ENCODE measurements at regions not wholly inside any gene's neighbourhood (a gene's known extent, or its start where the extent isn't known, plus 50 kb on each side); places are given as distances from the start of the nearest gene placed in this dataset.

GRCh38 chr13:108006619-108007018 lies 208.7 kb downstream of the LIG4 start:
- no peak for DNase-seq (ENCODE audit: low read depth in 2 of 2, low spot score in 1 of 2)

DNA sequence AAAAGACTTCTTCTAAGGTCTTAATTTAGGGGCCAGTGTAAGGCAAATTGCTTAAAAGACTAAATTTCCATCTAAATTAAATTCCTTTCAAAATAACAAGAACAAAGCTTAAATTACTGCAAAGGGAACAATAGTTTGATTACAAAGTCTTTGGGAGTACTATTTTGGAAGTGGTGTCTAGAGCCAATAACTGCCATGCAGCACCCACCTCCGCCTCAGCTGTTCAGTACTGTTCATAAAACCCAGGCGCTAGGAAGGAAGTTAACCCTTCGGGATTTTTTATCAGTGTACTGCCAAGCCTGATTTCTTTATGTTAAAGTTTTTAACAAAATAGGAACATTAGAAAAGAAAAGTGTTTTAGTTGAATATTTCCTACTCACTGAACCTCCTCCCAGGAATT lies 210.1 kb downstream of the LIG4 start:
- no peak for DNase-seq (ENCODE audit: low read depth in 2 of 2, low spot score in 1 of 2)

- DNase-seq (ENCODE audit: low read depth in 2 of 2, low spot score in 1 of 2): no peak
Observed at GRCh38 chr13:108003626-108004025, 211.7 kb downstream of the LIG4 start.

GRCh38 chr13:108000998-108001397 lies 214.3 kb downstream of the LIG4 start:
- DNase-seq (ENCODE audit: low read depth in 2 of 2, low spot score in 1 of 2): no peak

DNA sequence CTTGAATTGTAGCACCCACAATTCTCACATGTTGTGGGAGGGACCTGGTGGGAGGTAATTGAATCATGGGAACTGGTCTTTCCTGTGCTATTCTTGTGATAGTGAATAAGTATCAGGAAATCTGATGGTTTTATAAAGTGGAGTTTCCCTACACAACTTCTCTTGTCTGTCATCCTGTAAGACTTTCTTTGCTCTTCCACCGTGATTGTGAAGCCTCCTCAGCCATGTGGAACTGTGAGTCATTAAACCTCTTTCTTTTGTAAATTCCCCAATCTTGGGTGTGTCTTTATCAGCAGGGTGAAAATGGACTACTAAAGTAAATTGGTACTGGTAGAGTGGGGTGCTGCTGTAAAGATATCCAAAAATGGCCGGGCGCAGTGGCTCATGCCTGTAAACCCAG lies 215.6 kb downstream of the LIG4 start:
- no peak for DNase-seq (ENCODE audit: low read depth in 2 of 2, low spot score in 1 of 2)

DNA sequence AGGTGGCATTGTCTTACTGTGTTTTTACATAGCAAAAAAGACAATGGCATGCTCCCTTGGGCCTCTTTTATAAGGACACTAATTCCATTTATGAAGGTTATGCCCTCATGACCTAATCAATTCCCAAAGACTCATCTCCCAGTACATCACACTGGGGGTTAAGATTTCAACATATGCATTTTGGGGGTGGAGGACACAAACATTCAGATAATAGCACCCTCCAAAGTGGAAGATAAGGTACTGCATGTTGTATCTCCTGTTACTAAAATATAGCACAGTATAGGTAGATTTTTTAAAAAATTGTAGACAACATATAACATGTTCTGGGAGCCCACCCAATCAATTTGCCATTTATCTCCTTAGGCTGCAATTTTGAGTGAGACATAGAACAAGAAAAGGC lies 221.2 kb downstream of the LIG4 start:
- DNase-seq (ENCODE audit: low read depth in 2 of 2, low spot score in 1 of 2): no peak

- DNase-seq (ENCODE audit: low read depth in 2 of 2, low spot score in 1 of 2): no peak
Observed at GRCh38 chr13:107993239-107993949, 221.9 kb downstream of the LIG4 start.

DNA sequence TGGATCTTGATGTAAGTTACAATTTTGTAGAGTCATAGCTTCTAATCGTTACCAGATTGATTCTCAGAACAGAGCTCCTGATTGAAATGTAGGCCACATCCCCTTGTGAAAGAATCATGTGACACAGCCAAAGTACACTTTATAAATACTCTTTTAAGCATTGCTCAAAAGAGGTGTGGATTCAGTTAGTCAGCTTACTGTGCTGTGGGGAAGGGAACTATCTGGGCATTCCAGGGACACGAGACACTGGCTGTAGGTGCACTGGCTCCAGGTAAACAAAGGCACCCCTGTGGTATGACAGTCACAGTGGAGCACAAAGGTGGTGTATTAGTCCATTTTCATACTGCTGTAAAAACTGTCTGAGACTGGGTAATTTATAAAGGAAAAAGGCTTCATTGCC lies 222.8 kb downstream of the LIG4 start:
- no peak for DNase-seq (ENCODE audit: low read depth in 2 of 2, low spot score in 1 of 2)

GRCh38 chr13:107977071-107977574 lies 238.2 kb downstream of the LIG4 start:
- no peak for DNase-seq (ENCODE audit: low read depth in 2 of 2, low spot score in 1 of 2)

- DNase-seq (ENCODE audit: low read depth in 2 of 2, low spot score in 1 of 2): no peak
Observed at GRCh38 chr13:107976628-107977027, 238.7 kb downstream of the LIG4 start.

GRCh38 chr13:107974409-107974808 lies 240.9 kb downstream of the LIG4 start:
- no peak for DNase-seq (ENCODE audit: low read depth in 2 of 2, low spot score in 1 of 2)

DNA sequence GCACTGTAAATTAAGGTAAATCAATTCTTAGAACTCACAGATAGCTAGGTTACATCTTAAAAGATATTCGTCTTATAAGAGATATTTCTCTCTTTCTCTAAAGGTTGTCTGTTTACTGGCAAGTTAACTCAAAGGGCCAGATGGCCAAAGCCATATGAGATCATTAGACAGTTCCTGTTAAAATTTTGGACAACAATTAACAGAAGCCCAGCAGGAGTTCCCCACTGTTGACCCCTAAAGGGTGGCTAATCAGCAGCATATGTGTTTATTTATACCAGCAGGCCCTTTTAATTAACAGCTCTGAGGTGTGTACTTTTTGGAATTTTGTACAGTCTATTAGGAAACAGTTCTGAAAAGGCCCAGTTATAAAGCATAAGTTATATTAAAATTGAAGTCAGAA lies 245.8 kb downstream of the LIG4 start:
- DNase-seq (ENCODE audit: low read depth in 2 of 2, low spot score in 1 of 2): no peak

GRCh38 chr13:107968470-107968869 lies 246.9 kb downstream of the LIG4 start:
- no peak for DNase-seq (ENCODE audit: low read depth in 2 of 2, low spot score in 1 of 2)

GRCh38 chr13:107964395-107964794 lies 250.9 kb downstream of the LIG4 start:
- DNase-seq (ENCODE audit: low read depth in 2 of 2, low spot score in 1 of 2): no peak

DNA sequence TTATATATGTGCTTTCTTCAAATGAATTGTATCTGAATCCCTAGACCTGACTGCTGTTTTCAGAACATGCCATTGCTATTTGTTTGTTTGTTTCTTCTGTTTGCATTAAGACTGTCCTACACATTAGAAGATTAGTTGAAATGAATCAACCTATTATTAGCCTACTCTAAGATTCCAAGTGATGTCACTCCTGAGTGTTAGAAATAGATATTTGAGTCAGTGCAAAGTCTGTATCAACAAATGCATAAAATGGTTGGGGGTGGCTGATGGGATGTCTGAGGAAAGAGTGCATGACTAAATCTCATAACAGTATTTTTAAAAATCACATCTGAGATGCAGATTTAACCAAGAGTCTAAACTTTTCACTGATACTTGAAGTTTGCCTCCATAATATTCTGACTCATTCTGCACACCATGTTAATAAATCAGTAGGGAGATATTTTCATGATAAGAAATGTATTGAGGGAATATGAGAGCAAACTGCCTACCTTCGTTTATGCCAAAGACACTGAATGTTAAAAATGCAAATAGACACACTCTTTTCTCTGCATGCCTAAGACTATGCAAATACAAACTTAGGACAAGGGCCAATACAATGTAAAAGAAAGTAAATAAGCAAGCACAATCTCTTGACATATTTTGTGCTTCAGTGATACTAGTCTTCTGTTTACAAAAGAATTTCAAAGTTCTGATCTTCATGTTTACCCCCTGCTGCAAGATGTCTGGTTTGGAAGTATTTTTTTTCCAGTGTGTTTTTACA lies 253.3 kb downstream of the LIG4 start:
- DNase-seq (ENCODE audit: low read depth in 2 of 2, low spot score in 1 of 2): no peak

- DNase-seq (ENCODE audit: low read depth in 2 of 2, low spot score in 1 of 2): no peak
Observed at GRCh38 chr13:107960301-107960700, 255.0 kb downstream of the LIG4 start.

- DNase-seq (ENCODE audit: low read depth in 2 of 2, low spot score in 1 of 2): no peak
Observed at GRCh38 chr13:107956889-107957288, 258.4 kb downstream of the LIG4 start.

- no peak for DNase-seq (ENCODE audit: low read depth in 2 of 2, low spot score in 1 of 2)
Observed at GRCh38 chr13:107942030-107942617, 273.2 kb downstream of the LIG4 start.

DNA sequence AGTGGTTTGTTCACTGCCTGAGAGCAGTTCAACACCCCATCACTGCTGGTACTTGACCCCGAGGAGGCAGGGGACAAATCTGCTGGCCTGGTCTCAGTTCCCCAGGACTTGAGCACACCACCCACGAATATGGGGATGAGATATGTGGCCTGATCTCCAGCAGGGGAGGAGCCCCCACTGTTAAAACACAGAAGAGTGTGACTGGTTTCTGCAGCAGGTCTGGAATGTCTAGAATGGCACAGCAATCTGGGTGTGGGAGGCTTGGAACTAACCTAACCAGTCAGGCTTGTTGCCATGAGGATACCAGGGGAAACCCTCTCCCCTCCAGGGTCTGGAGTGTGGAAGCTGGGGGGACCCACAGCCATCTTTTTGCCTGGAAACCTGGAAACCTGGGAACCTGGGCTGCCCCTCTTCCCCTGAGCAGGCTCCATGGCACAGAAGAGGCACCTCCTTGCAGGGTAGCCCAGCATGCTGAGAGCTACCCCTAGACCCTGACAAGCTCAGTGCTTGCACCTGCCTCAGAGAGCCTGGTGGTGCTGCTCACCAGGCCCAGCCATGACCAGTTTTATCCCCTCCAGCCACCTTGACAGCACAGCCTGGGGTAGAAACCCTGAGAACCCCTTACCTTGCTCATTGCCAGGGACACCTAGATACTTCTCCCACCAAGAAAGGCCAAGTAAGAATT lies 273.8 kb downstream of the LIG4 start:
- DNase-seq (ENCODE audit: low read depth in 2 of 2, low spot score in 1 of 2): no peak

- no peak for DNase-seq (ENCODE audit: low read depth in 2 of 2, low spot score in 1 of 2)
Observed at GRCh38 chr13:107937848-107938247, 277.5 kb downstream of the LIG4 start.

GRCh38 chr13:107931056-107931455 lies 284.3 kb downstream of the LIG4 start:
- DNase-seq (ENCODE audit: low read depth in 2 of 2, low spot score in 1 of 2): no peak

DNA sequence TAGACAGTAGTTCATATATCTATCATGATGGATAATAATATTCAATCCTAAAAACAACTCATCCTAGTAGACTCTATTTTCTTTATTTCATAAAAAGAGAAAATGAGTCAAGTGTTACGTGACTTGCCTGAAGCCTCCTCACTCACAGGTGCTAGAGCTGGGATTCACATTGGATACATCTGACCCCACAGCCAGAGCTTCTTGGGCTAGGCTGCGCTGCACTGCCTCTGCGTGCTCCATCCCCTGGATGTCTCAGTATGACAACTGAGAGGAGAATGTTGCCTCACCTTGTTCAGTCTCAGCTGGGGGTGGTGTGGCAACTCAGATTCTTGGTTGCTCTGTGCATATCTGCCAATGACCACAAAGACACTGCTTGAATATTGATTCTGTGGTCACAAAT lies 286.6 kb downstream of the LIG4 start:
- no peak for DNase-seq (ENCODE audit: low read depth in 2 of 2, low spot score in 1 of 2)
